NCI-H1930 (cell line): ENCODE measurements at regions not wholly inside any gene's neighbourhood (a gene's known extent, or its start where the extent isn't known, plus 50 kb on each side); places are given as distances from the start of the nearest gene placed in this dataset.

Experiments used
- DNase-seq, 2 experiments: peaks; one replicate each; lab custom pipeline; 2025; lab: John Stamatoyannopoulos, UW

DNA sequence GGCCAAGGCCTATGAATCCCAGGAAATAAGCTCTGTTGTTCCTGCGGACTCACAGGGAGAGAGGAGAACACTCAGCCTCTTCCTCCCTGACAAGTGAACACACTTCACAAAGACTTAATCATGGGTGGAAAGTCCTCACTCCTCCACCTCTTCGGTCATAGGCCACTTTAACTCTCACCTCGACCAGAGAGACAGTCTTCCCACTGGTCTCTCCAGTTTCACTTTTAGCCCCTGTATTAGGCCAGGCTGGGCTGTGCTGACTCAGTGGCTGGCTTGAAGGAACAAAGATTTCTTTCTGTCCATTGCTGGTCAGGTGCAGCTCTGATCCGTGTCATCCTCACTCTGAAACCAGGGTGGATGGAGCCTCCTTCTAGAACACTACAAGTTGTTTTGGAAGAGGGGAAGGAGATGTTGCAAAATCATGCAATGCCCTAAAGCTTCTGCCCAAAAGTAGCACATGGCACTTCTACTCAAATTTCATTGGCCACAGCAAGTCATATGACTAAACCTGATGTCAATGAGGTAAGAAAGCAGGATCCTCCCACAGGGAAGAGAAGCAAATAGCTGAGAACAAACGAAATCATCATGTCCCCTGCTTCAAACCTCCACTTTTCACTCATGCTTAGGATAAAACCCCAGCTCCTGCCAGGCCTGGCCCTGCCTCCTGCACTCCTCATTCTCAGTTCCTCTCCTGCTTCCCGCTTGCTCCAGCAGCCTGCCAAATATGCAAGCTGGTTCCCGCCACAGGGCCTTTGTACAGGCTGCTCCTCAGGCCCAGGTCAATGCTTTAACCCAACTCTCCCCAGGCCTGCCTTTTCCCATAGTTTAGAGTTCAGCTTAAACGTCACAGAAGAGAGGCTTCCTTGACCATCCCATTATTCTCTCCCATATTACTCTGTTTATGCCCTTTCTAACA, 150.5 kb upstream of the RUNX3 start:
- no peak for DNase-seq

DNA sequence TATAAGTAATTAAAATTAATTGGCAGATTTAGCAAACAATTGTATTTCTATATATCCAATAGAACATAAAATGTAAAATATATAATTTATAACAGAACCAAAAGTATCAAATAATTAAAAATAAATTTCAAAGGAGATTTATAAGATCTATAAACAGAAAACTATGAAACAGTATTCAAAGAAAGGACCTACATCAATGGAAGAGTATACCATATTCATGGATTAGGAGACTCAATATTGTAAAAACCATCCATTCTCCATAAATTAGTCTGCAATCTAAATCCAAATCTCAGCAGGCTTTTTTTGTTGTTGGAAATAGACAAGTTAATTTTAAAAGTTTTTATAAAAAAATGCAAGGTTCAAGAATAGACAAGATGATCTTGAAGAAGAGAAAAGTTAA, 149.0 kb upstream of the RUNX3 start:
- no peak for DNase-seq

GRCh38 chr1:25074351-25075227, 144.5 kb upstream of the RUNX3 start:
- no peak for DNase-seq

DNA sequence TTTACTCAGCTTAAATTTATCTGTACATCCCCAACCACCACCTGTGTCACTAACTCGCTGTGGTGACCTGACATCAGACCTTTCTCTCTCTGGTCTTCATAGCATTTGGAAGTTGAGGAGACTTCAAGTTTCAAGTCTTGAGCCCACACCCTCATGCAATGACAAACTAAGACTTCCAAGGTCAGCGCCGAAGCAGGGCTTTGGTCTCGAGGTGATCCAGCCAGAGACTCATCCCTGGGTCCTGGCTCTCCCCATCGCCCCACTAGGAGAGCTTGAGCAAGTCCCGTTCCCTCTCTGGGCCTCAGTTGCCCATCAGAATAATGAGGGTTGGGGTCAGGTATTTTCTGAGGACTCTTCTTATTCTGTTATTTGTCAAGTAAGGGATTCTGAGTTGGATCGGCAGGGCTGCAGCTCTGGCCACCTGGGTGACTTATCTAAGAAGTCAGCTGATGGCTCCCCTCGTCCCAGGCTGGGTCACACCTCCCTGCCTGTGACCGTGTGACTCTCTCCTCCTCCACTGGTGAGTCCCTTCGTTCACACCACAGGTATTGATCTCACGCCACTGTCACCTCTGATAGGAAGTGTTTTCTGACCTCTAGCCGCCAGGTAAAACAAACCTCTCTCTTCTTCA, 143.7 kb upstream of the RUNX3 start:
- DNase-seq: no peak

GRCh38 chr1:25072461-25072860, 142.4 kb upstream of the RUNX3 start:
- DNase-seq: no peak

DNA sequence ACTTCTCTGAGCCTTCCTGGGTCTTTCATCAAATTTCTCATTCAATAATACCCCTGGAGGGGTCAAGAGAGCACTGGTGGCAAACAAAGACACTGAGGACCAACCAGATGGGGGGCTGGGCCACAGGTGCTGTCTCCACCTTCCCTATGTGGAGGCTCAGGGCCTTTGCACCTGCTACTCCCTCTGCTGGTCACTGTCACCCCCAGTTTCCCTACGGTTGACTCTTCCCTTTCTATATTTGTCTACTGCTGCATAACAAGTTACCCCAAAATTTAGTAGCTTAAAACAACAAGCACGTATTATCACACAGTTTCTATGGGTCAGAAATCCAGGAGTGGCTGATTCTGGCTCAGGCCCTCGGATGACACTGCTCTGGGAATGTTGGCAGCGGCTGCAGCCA, 138.8 kb upstream of the RUNX3 start:
- DNase-seq: no peak

DNA sequence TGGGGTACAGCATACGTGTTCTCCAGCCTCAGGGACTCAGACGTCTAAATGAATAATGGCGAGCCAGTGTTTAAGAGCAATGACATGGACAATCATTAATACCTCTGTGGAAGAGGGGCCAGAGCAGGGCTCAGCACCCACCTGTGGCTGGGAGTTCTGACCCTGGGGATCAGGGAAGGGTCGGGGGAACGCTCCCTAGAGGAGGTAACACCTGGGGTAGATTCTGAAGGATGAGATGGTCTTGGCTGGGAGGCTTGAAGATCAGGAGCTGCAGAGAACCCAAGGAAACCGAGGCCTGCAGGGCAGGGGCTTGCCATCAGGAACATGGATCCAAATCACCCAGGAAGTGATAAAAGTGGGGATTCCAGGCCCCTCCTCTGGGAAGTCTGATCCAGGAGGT, 138.2 kb upstream of the RUNX3 start:
- DNase-seq: no peak

GRCh38 chr1:25067518-25068251, 137.6 kb upstream of the RUNX3 start:
- no peak for DNase-seq

DNA sequence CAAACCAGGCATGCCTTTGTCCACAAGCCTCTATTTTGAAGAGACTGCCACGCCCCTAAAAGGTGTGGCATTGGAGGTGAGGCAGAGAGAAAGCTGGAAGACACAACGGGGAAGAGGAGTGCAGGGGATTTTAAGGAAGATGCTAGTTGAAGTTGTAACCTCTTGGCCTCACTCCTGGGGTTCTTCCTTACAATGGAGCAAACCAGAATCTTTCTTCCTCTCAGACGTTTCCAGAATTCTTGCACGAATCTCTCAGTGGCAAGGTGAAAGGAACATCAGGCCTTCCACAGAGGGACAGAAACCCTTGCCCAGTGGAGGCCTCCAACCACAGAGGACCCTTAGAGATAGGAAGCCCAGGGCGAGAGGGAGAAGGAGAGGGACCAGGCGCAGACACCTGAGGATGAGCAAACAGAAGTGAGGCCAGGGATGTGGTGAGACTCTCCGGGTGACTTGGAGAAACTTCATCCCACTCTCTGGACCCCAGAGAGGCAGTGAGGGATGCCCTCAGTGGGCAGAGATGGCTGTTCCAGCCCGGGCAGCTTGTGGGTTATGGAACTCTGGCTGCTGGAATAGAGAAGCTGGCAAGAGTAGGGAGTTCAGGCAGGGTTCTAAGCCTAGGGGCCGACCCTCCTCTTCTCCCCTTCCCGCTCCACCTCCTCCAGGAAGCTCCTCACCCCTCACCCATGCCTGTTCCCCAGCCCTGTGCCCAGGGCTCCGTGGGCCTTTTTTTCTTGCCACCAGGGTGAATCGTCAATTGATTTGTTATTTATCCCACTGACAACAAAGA, 136.8 kb upstream of the RUNX3 start:
- DNase-seq: no peak

- no peak for DNase-seq
Observed at GRCh38 chr1:25066256-25066655, 136.2 kb upstream of the RUNX3 start.

- DNase-seq: no peak
Observed at GRCh38 chr1:25065795-25066238, 135.7 kb upstream of the RUNX3 start.

DNA sequence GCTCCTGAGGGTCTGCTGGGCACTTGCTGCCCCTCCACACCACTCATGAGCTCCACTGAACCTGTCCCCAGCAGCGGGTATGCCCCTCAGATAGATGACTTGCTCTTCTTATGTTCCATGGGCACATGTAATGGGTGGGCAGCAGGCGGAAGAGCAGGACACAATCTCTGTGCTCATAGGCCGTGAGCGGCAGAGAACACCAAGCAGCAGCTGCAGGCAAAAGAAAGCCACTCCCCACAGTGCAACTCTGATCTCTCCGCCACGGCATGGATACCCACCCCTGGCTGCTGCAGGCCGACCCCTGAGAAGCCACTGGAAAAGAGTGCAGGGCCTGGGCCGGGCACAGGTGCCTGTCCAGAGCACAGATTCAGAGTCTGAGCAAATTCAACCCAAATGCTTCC, 135.2 kb upstream of the RUNX3 start:
- no peak for DNase-seq

DNA sequence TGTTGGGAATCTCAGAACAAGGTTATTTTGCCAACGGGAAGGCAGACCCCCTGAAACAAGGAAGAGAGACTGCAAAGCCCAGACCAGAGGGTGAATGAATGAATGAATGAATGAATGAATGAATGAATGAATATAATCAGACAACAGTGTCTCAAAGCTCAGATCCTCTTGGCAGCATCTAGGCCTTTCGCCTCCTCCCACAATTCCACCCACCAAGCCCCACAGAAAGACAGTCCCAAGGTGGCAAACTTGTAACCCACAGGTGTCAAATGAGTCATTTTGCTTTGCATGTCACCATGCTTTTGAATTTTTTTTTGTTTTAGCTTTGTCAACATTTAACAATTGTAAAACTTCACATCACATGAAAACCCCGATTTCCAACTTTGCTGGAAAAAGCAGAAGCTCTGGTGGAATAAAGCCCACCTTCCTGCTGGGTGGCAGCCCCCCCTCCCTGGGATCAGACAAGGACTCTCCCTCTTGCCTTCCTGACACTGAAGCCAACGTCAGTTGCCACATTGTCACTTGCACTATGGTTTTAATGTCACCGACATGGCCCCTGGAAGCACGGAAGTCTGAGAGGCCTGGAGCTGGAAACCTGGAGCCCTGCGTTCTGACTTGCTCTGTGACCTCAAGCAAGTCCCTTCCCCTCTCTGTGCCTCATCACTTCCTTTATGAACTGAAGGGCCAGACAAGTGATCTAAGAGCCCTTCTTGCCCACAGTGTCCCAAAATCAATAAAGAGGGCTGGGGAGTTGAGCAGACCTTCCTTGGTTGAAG, 134.6 kb upstream of the RUNX3 start:
- no peak for DNase-seq

GRCh38 chr1:25063591-25064416, 133.7 kb upstream of the RUNX3 start:
- DNase-seq: no peak

- no peak for DNase-seq
Observed at GRCh38 chr1:25062621-25063255, 132.7 kb upstream of the RUNX3 start.

DNA sequence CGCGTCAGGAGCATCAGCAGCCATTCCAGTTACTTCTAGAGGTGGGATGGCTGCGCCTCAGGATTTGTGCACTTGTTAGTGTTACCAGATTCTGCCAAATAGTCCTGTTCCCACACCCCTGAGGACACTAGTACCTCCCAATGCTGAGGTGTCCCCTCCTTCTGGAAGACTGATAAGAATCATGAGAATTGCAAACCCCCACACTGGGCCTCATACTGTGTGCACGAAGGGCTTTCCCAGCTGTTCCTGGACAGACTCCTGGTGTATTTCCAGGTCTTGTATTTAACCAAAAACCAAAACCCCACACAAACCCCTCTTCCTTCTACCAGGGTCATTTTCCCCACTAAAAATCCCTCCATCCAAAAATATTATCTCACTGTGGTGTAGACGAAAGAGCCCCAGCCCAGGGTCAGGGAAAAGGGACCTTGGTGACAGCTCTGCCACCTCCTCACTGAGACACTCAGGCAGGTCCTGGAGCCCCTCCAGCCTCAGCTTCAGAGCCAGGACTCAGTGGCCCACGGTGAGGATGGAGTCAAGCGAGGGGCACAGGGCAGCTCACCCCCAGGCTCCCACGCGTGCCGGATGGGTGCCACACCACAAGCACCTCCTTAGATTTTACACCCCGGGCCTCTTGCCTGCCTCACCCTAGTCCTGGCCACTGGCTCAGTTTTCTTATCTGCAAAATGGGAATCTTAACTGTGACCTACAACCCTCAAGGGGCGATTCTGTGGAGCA, 131.4 kb upstream of the RUNX3 start:
- no peak for DNase-seq

GRCh38 chr1:25057188-25057587, 127.1 kb upstream of the RUNX3 start:
- no peak for DNase-seq

DNA sequence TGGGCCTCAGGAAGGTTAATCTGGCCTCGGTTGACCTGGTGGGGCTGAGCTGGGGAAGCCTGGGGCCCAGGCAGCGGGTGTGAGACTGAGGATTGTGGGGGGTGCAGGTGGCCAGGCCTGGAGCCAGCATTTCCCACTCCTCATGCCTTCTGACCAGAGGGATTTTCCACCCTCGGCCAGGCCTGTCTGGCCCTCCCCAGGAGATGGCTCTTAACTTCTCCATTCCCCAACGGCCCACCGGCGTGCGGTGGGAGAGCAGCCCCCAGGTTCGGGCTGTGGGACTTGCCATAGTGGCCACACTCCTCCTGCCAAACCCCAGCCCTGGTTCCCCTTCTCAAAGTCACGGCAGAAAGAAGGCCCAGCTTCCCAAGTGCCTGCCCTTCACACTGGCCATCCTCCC, 126.5 kb upstream of the RUNX3 start:
- DNase-seq: no peak
